IPS-NIHi7 (cell line): ENCODE measurements at regions not wholly inside any gene's neighbourhood (a gene's known extent, or its start where the extent isn't known, plus 50 kb on each side); places are given as distances from the start of the nearest gene placed in this dataset.

Experiments
- DNase-seq: peaks from one replicate; pipeline ENCODE4 v3.0.0; 2012; ENCODE audit warnings: mixed read lengths; ENCODE audit errors: extremely low spot score

- DNase-seq, result no peak
Measured at GRCh38 chr12:85509081-85509856, 229.2 kb downstream of the ALX1 start.

GRCh38 chr12:85509857-85510256 lies 229.8 kb downstream of the ALX1 start:
- DNase-seq, result no peak

DNA sequence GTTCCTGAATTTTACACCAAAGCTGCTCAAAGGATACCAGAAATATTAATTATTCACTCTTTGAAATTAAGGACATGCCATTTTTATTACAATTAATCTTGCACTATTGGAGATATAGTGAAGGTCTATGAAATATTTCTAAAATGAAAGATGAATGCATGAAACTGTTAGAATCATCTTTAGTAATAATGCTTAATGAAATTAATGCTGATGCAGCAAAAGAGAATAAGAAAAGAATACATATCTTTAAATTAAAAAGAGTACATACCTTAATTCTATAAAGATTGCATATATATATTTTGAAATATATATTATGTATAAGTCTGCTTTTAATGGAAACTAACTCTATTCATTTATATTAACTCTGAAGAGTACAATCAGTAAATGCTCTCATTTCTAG lies 236.0 kb downstream of the ALX1 start:
- DNase-seq, result no peak

GRCh38 chr12:85516667-85517325 lies 236.8 kb downstream of the ALX1 start:
- DNase-seq, result no peak

DNA sequence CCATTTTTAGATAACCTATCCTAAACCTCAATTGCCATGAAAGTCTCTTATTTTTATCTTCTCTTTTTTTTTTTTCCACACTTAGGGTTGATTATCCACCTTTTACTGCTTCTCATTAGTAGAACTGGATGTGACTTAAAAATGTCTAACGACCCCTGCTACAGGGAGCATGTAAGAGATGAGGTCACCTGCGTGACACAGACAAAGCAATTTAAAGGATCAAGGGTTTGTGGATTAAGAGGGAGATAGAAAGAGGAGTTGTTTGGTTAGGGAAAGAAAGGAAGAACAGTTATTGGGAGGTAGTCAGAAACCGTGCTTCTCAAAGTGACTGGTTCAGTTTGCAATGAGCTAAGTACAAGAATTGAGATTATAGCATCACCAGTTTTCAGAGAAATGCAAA lies 239.1 kb downstream of the ALX1 start:
- no peak for DNase-seq

GRCh38 chr12:85523197-85523596 lies 243.2 kb downstream of the ALX1 start:
- DNase-seq, result no peak

- no peak for DNase-seq
Measured at GRCh38 chr12:85527192-85527591, 247.2 kb downstream of the ALX1 start.

DNA sequence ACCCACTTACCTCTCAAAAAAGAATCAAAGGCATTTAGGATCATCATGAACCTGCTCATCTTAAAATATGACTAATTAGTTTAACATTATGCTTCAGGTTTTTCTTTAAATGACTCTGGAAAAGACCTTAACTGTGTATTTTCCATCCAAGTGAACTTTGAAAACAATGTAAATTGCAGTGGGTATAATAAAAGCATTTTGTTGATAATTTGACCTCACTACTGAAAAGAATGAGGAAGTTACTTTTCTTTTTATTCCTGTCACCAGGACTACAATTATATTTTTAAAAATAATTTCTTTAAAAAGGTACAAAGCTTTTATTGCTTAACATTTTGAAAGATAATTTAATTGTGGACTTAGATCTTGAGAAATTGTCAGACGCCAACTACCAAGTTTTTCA lies 249.9 kb downstream of the ALX1 start:
- no peak for DNase-seq

DNA sequence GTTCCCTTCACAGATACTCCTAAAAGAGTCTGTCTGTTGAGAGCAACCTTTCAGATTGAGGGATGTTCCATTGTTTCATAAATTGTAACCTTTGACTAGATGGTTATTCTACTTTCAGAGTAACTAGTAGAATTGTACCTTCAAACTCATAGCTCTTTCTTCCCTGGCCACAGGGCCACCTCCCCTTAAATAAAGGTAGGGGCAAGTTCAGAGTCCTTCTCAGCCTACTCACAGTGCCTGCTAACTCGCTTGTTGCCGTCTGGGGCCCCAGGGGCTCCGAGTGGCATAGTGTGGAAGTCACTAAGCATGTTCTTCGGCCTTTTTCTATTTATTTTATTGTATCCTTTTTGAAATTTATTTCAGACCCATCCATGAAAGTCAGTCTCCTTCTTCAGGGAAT lies 250.4 kb downstream of the ALX1 start:
- DNase-seq, result no peak

- DNase-seq, result no peak
Measured at GRCh38 chr12:85531341-85531740, 251.3 kb downstream of the ALX1 start.

DNA sequence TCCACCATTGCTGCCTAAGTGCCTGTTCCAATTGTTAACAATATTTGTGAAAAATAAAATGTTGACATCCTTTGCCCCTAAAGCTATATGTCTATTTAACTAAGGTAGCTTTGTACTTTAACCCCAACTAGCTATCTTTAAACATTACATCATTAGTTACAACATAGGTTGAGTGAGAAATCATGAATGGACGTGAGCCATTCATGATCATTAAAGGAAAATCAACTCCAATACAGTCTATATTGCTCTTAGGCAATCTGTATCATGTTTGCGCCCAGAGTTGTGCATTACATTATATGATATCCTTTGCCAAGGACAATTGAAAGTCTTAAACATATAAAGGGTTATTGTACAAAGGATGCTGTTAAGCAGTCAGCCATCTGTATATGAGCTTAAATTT lies 269.6 kb downstream of the ALX1 start:
- no peak for DNase-seq

DNA sequence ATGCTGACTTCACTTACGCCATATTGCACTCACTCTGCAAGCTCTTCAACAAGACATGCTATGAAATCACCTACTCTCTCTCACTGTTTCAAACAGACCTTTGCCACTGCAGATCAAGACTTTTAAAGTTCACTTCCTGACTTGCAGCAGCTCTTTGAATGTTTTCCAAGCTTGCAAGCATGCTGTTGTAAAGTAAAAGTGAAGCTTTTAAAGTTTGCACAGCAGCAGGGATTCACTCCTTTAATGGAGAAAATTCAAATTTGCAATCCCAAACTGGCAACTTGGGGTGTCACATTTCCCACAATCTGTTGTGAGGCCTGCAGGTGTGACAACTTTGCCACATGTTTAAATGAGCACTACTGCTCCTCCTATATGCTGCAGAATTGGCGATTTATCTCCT lies 270.9 kb downstream of the ALX1 start:
- no peak for DNase-seq

DNA sequence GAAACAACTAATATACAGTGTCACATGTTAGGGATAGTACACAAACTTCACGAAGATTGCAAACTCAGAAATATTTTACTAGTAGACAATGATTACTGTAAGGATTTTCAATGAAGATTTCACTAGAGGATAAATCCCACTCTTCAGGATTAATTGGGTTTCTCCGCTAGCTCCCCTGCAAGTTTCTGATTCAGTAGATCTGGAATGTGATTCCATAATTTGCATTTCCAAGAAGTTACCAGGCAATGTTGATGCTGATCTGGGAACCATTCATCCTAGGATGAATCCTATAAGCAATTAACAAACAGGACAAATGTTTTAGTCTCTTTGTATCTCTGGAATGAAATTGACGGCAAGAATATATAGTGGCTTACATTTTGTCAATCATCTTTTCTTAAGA lies 272.4 kb downstream of the ALX1 start:
- no peak for DNase-seq

- no peak for DNase-seq
Measured at GRCh38 chr12:85557850-85558249, 277.8 kb downstream of the ALX1 start.

GRCh38 chr12:85558684-85559083 lies 277.5 kb downstream of the RASSF9 start:
- DNase-seq, result no peak

- no peak for DNase-seq
Measured at GRCh38 chr12:85559127-85559526, 277.1 kb downstream of the RASSF9 start.

- DNase-seq, result no peak
Measured at GRCh38 chr12:85559536-85559935, 276.7 kb downstream of the RASSF9 start.

DNA sequence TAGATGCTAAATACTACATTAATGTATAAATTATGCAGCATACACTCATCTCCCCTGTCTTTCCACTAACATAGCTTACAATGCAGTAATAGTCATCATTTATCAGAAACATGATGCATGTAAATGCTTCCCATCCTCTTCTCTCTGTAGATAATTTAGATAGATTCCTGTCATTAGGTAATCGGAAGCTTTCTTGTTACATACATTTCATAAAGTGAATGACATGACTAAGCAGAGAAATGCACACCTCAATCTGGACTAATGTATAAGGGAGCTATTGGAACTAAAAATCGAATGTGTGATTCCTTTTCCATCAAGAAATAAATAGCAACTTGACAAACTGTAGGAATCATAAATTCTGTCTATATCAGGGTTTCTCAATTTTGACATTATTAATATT lies 273.4 kb downstream of the RASSF9 start:
- DNase-seq, result no peak

GRCh38 chr12:85564786-85565185 lies 271.4 kb downstream of the RASSF9 start:
- DNase-seq, result no peak

GRCh38 chr12:85568395-85569103 lies 267.7 kb downstream of the RASSF9 start:
- no peak for DNase-seq

GRCh38 chr12:85569261-85569660 lies 266.9 kb downstream of the RASSF9 start:
- DNase-seq, result no peak

GRCh38 chr12:85572956-85573355 lies 263.3 kb downstream of the RASSF9 start:
- no peak for DNase-seq

- DNase-seq, result no peak
Measured at GRCh38 chr12:85573635-85574214, 262.5 kb downstream of the RASSF9 start.
